ENCODE measurements at regions not wholly inside any gene's neighbourhood (a gene's known extent, or its start where the extent isn't known, plus 50 kb on each side); places are given as distances from the start of the nearest gene placed in this dataset.

DNA sequence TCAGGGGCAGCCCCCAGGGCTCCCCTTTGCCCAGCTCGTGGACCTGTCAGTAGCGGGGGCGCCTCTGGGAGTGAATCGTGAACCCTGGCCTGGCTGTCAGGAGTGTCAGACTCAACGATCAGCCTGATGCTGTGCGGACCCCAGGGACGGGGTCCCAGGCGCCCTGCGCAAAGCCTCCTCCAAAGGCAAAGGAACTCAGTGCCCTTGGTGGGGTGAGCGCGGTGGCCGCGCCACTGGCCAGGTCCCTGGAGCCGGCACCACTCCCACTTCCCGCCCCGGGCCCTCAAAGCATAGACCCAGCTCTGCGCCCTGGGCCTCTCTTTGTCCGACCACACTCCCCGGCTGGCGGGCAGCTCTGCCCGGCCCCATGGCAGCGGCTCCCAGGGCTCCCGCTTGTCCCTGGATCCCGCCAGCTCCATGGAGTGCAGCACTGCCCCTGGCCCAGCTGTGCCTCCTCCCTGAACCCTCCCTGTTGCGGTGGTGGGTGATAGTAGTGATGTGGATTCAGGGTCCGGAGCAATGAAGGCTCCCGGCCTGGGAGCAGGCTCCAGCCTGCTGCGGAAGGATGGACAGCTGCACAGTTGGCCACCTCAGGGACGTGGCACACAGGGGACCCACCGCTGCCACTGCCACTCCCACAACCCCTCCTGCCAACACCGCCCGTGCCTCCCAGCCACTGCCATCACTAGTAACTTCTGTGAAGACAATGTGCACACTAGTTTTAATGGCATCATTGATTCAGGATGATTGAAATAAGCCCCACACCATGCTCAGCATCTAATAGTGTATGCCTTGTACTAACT is 263.8 kb downstream of the ZBBX start:
- no peaks in the 10 kb centered on the region for H3K36me3 Mint-ChIP-seq
- no peak overlapping the region for H3K4me3 Mint-ChIP-seq
- H3K27me3 Mint-ChIP-seq: no peaks in the 10 kb centered on the region
- ATAC-seq (replicated peaks) (no peak), DNase-seq (no peak)
- no peaks in the 10 kb centered on the region for H3K4me1 Mint-ChIP-seq
- peaks cover 2 to 6% of the 10 kb centered on the region in 2 donors for H3K9me3 Mint-ChIP-seq
- no peak overlapping the region for H3K27ac Mint-ChIP-seq

- Mint-ChIP-seq H3K27ac (no peak overlapping the region), H3K36me3 (no peaks in the 10 kb centered on the region)
- no peak for ATAC-seq (replicated peaks)
Measured at GRCh38 chr3:167115331-167115934, 264.7 kb downstream of the ZBBX start.

GRCh38 chr3:167114619-167115018 is 265.5 kb downstream of the ZBBX start:
- DNase-seq: no peak
- Mint-ChIP-seq H3K4me3 (no peak overlapping the region), H3K9me3 (peaks cover 2 to 6% of the 10 kb centered on the region in 2 donors), H3K27ac (no peak overlapping the region), H3K27me3 (no peaks in the 10 kb centered on the region), H3K4me1 (no peaks in the 10 kb centered on the region), H3K36me3 (no peaks in the 10 kb centered on the region)
- ATAC-seq (replicated peaks): no peak

More at GRCh38 chr3:167115331-167115934, 264.7 kb downstream of the ZBBX start:
- H3K27me3 Mint-ChIP-seq: no peaks in the 10 kb centered on the region
- H3K9me3 Mint-ChIP-seq: peaks cover 2 to 6% of the 10 kb centered on the region in 2 donors
- H3K4me1 Mint-ChIP-seq: no peaks in the 10 kb centered on the region
- no peak for DNase-seq
- no peak overlapping the region for H3K4me3 Mint-ChIP-seq

DNA sequence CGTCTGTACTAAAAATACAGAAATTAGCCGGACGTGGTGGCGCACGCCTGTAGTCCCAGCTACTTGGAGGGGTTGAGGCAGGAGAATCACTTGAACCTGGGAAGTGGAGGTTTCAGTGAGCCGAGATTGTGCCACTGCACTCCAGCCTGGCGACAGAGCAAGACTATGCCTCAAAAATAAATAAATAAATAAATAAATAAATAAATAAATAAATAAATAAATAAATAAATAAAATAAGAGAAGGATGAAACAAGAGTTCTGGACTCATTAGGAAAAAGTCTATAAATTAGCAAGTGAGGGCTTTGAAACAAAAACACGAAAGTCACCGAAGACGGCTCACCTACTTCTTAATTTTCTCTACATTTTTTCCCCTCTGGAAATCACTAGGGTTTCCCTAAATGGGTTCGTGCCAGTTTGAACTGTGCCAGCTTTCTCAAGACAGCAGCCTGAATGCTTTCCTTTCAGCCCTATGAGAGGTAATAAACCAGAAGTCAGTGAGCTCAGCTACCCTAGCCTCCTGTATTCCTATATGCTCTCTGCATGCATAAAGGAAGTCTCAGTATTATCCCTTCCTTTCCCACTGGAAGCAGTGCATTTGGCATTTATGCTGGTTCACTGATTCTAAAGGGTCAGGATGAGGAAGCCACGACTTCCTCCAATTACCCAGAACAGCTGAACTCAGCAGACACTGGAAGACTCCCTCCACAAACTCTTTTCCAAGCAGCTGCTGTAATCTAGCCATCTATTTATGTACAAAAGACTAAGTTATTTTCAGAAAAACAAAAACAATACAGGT is 266.9 kb downstream of the ZBBX start:
- DNase-seq (no peak), ATAC-seq (replicated peaks) (no peak)
- Mint-ChIP-seq H3K36me3 (no peaks in the 10 kb centered on the region), H3K27ac (no peak overlapping the region), H3K4me1 (no peaks in the 10 kb centered on the region), H3K4me3 (no peak overlapping the region), H3K9me3 (peaks cover 2 to 6% of the 10 kb centered on the region in 2 donors), H3K27me3 (no peaks in the 10 kb centered on the region)

GRCh38 chr3:167110901-167111300 is 269.2 kb downstream of the ZBBX start:
- H3K27ac Mint-ChIP-seq: no peak overlapping the region
- ATAC-seq (replicated peaks): no peak
- no peaks in the 10 kb centered on the region for H3K27me3 Mint-ChIP-seq
- H3K4me1 Mint-ChIP-seq: no peaks in the 10 kb centered on the region
- no peaks in the 10 kb centered on the region for H3K36me3 Mint-ChIP-seq
- no peak overlapping the region for H3K4me3 Mint-ChIP-seq
- peaks cover 2 to 6% of the 10 kb centered on the region in 2 donors for H3K9me3 Mint-ChIP-seq
- no peak for DNase-seq

GRCh38 chr3:167109746-167110145 is 270.4 kb downstream of the ZBBX start:
- no peaks in the 10 kb centered on the region for H3K36me3 Mint-ChIP-seq
- H3K4me3 Mint-ChIP-seq: no peak overlapping the region
- no peak overlapping the region for H3K27ac Mint-ChIP-seq
- DNase-seq: no peak
- no peak for ATAC-seq (replicated peaks)
- H3K4me1 Mint-ChIP-seq: no peaks in the 10 kb centered on the region
- H3K27me3 Mint-ChIP-seq: no peaks in the 10 kb centered on the region
- peaks cover 0 to 6% of the 10 kb centered on the region in 2 donors for H3K9me3 Mint-ChIP-seq

DNA sequence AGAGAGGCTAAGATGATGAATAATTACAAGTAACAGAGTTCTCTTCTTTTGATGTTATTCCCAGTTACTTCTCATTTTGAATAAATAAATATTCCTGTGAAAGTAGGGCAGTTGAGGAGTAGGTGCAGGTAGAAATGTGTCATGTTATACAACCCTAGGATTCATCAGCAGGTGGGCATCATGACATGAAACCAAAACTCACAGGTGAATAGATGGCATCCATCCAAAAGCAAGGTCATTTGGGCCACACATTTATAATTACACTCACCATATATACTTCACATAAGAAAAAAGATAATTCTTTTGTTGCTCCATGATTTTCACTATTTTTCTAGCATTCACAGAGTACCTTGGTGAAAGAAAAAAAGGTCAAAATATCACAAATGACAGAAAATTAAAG is 273.6 kb downstream of the ZBBX start:
- H3K36me3 Mint-ChIP-seq: no peaks in the 10 kb centered on the region
- DNase-seq (no peak), ATAC-seq (replicated peaks) (no peak)
- no peaks in the 10 kb centered on the region for H3K27me3 Mint-ChIP-seq
- no peaks in the 10 kb centered on the region for H3K9me3 Mint-ChIP-seq
- no peaks in the 10 kb centered on the region for H3K4me1 Mint-ChIP-seq
- H3K27ac Mint-ChIP-seq: no peak overlapping the region
- H3K4me3 Mint-ChIP-seq: no peak overlapping the region

- Mint-ChIP-seq H3K27ac (no peak overlapping the region), H3K4me1 (no peaks in the 10 kb centered on the region), H3K27me3 (no peaks in the 10 kb centered on the region), H3K36me3 (no peaks in the 10 kb centered on the region), H3K4me3 (no peak overlapping the region), H3K9me3 (no peaks in the 10 kb centered on the region)
- no peak for ATAC-seq (replicated peaks)
- no peak for DNase-seq
Measured at GRCh38 chr3:167102071-167102470, 278.0 kb downstream of the ZBBX start.

DNA sequence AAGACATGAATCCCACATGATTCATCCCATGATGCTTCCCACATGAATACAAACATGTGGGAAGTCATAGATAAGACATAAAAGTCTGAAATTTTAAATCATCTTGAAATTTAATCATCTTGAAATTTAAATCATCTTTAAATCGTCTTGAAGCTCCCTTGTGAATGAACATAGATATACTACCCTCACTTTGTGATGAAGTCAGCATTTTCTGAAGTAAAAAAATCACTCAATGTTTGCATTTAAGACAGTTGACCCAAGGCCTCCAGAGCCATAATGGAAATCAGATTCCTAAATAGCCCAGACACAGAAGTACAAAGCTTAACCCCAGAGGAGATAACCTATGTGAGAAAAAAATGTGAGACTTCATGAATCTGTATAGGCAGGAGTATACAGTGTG is 279.4 kb downstream of the ZBBX start:
- ATAC-seq (replicated peaks): no peak
- Mint-ChIP-seq H3K27ac (no peak overlapping the region), H3K36me3 (no peaks in the 10 kb centered on the region), H3K4me1 (no peaks in the 10 kb centered on the region), H3K9me3 (no peaks in the 10 kb centered on the region), H3K4me3 (no peak overlapping the region), H3K27me3 (no peaks in the 10 kb centered on the region)
- DNase-seq: no peak

- H3K36me3 Mint-ChIP-seq: no peaks in the 10 kb centered on the region
- ATAC-seq (replicated peaks) (no peak), DNase-seq (no peak)
- H3K9me3 Mint-ChIP-seq: no peaks in the 10 kb centered on the region
- no peak overlapping the region for H3K4me3 Mint-ChIP-seq
- no peaks in the 10 kb centered on the region for H3K27me3 Mint-ChIP-seq
- no peak overlapping the region for H3K27ac Mint-ChIP-seq
- H3K4me1 Mint-ChIP-seq: no peaks in the 10 kb centered on the region
Measured at GRCh38 chr3:167100200-167100599, 279.9 kb downstream of the ZBBX start.

DNA sequence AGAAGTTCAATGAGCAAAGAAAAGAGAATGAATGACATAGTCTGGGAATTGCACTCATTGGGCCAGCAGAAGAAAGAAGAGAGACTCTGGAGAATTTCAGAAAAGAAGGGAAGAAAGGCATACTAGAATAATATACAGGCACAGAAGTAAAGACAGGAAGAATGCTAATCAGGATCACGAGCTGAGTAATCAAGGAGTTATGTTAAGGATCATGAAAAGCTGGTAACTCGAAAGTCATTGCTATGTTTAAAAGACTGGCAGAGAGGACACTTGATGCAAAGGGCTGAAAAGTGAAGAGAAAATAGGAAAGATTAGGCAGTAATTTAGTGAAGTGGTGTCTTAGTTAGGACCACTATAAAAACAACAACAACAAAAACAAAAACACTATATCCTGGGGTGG is 284.1 kb downstream of the ZBBX start:
- H3K4me3 Mint-ChIP-seq: no peak overlapping the region
- no peak overlapping the region for H3K27ac Mint-ChIP-seq
- ATAC-seq (replicated peaks) (no peak), DNase-seq (no peak)
- no peaks in the 10 kb centered on the region for H3K36me3 Mint-ChIP-seq
- no peaks in the 10 kb centered on the region for H3K4me1 Mint-ChIP-seq
- no peaks in the 10 kb centered on the region for H3K27me3 Mint-ChIP-seq
- no peaks in the 10 kb centered on the region for H3K9me3 Mint-ChIP-seq

DNA sequence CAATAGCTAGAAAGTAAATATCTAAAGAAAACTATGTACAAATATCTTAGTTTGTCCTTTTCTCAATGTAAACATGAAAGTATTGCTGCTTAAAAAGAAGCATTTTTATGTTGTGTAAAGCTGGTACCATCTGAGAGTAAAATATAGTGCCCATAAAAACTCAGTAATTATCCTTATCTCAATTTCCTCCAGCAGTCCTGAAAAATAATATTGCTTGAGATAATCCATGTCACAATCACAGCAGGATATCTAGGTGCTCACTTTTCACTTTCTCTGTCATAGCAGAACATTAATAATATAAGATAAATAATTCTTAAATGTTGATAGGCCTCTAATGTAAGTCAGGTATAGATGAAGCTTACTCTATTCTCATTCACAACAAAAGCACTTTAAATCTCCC is 285.5 kb downstream of the ZBBX start:
- H3K27ac Mint-ChIP-seq: no peak overlapping the region
- no peaks in the 10 kb centered on the region for H3K4me1 Mint-ChIP-seq
- DNase-seq (no peak), ATAC-seq (replicated peaks) (no peak)
- no peak overlapping the region for H3K4me3 Mint-ChIP-seq
- no peaks in the 10 kb centered on the region for H3K36me3 Mint-ChIP-seq
- no peaks in the 10 kb centered on the region for H3K27me3 Mint-ChIP-seq
- H3K9me3 Mint-ChIP-seq: no peaks in the 10 kb centered on the region

DNA sequence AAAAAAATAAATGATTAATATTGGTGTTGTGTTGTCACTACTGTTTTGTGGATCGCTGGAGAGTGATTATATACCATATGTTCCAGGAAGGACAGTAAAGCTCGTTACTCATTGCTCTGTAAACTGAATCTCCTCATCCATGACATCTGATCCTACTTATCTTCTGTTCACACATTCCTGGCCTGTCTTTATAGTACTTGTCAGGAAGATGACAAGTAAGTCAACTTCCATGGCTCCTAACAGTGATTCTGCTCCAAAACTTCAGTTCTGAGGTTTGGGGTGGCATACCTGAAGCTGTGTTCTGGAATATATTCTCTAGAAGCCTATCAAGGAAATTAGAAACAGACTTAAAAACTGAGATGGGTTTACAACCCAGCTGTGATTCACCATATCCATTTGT is 288.9 kb downstream of the ZBBX start:
- no peak overlapping the region for H3K27ac Mint-ChIP-seq
- no peak for DNase-seq
- ATAC-seq (replicated peaks): no peak

DNA sequence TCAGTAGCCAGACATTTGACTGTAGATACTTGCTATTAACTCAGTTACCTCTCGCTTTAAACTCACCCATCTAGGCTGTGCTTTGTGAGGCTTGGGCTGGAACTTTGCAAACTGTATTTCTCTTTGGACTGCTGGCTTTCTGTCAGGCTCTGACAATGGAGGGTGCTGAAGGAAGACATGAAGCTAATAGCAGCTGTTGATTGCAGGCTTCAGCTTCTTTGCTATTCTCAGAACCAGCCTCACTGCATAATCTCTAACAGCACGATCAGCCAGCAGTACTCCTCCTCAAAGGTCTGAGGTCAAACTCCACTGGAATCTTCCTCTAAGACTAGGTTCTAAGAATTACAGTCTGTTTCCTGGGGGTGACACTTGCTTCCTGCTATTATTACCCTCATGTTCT is 295.6 kb downstream of the ZBBX start:
- ATAC-seq (replicated peaks) (no peak), DNase-seq (no peak)
- Mint-ChIP-seq H3K4me3 (no peak overlapping the region), H3K36me3 (no peaks in the 10 kb centered on the region), H3K27ac (no peak overlapping the region), H3K27me3 (no peaks in the 10 kb centered on the region), H3K9me3 (peaks cover 0 to 1% of the 10 kb centered on the region in 2 donors), H3K4me1 (no peaks in the 10 kb centered on the region)

More for the DNA sequence above, 288.9 kb downstream of the ZBBX start:
- H3K36me3 Mint-ChIP-seq: no peaks in the 10 kb centered on the region
- no peaks in the 10 kb centered on the region for H3K9me3 Mint-ChIP-seq
- H3K4me3 Mint-ChIP-seq: no peak overlapping the region
- H3K4me1 Mint-ChIP-seq: no peaks in the 10 kb centered on the region
- H3K27me3 Mint-ChIP-seq: no peaks in the 10 kb centered on the region
